ENCODE measurements at regions not wholly inside any gene's neighbourhood (a gene's known extent, or its start where the extent isn't known, plus 50 kb on each side); places are given as distances from the start of the nearest gene placed in this dataset.
"Not testable (repeated sequence)": the region's sequence is repeated elsewhere in the genome, so short reads cannot be mapped to it uniquely, and the experiment has no call there.

- intact Hi-C loops (cut with DNase I) = no loop called here
- no peak overlapping the region for H3K9ac ChIP-seq (ENCODE audit: low read depth in 2 of 2, low read length in 2 of 2)
- H3K4me1 ChIP-seq = no peaks in the 10 kb centered on the region
- no peak for TF ChIP-seq CTCF (IDR thresholded peaks at IDR 0.05)
- H3K36me3 ChIP-seq = no peaks in the 10 kb centered on the region
- DNase-seq = peak; percentile 7
- H3K4me3 ChIP-seq = no peak overlapping the region
- H3K9me3 ChIP-seq = no peaks in the 10 kb centered on the region
- H3K27ac ChIP-seq = no peak overlapping the region
- no peaks in the 10 kb centered on the region for H3K27me3 ChIP-seq
These were observed 384.7 kb downstream of the ALG10 start for GRCh38 chr12:34406996-34407300.

- H3K9ac ChIP-seq (ENCODE audit: low read depth in 2 of 2, low read length in 2 of 2) = no peak overlapping the region
- no peaks in the 10 kb centered on the region for H3K27me3 ChIP-seq
- H3K36me3 ChIP-seq = no peaks in the 10 kb centered on the region
- H3K4me1 ChIP-seq = no peaks in the 10 kb centered on the region
- no peak for DNase-seq
- no peak overlapping the region for H3K27ac ChIP-seq
- TF ChIP-seq CTCF (IDR thresholded peaks at IDR 0.05) = no peak
- H3K4me3 ChIP-seq = no peak overlapping the region
- intact Hi-C loops (cut with DNase I) = no loop called here
- H3K9me3 ChIP-seq = no peaks in the 10 kb centered on the region
These were observed 385.5 kb downstream of the ALG10 start for GRCh38 chr12:34407813-34408212.

DNA sequence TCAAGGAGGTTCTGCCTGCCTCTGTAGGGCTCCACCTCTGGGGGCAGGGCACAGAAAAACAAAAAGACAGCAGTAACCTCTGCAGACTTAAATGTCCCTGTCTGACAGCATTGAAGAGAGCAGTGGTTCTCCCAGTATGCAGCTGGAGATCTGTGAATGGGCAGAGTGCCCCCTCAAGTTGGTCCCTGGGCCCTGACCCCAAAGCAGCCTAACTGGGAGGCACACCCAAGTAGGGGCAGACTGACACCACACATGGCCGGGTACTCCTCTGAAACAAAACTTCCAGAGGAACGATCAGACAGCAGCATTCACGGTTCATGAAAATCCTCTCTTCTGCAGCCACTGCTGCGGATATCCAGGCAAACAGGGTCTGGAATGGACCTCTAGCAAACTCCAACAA lies 409.2 kb downstream of the ALG10 start:
- DNase-seq; intact Hi-C loops (cut with DNase I); H3K9me3 ChIP-seq; H3K36me3 ChIP-seq; H3K4me1 ChIP-seq; H3K27ac ChIP-seq; H3K27me3 ChIP-seq; H3K4me3 ChIP-seq; H3K9ac ChIP-seq (ENCODE audit: low read depth in 2 of 2, low read length in 2 of 2): not testable (repeated sequence)
